Breast epithelium (tissue), 4 donors: ENCODE measurements at regions not wholly inside any gene's neighbourhood (a gene's known extent, or its start where the extent isn't known, plus 50 kb on each side); places are given as distances from the start of the nearest gene placed in this dataset.

Source experiments
- DNase-seq, 2 donors: peaks; one replicate each; pipeline ENCODE4 v3.0.0-alpha.2; 2019; ENCODE audit warnings: low spot score in 2 of 2
- H3K27ac ChIP-seq, 2 donors: fragments of 200-600 bp; sonication (generic) in 1 of 2; one replicate each; pipeline ENCODE4 v1.5.1; 2016 to 2019; ENCODE audit warnings: mild to moderate bottlenecking in 1 of 2
- H3K27me3 ChIP-seq, 2 donors: fragments of 200-600 bp; sonication (generic) in 1 of 2; one replicate each; pipeline versions ENCODE4 v1.5.1 to v1.6.0; 2017 to 2019; ENCODE audit warnings: control low read depth in 1 of 2, mild to moderate bottlenecking in 1 of 2
- H3K36me3 ChIP-seq: fragments of 200-600 bp; one replicate; pipeline ENCODE4 v1.5.1; 2019
- H3K4me1 ChIP-seq, 2 donors: fragments of 200-600 bp; sonication (generic); one replicate each; pipeline ENCODE4 v1.5.1; 2016 to 2019; ENCODE audit warnings: control low read depth in 1 of 2
- H3K4me3 ChIP-seq, 3 donors: fragments of 200-600 bp; sonication (generic); 1 replicate in 2 of 3; 2 replicates in 1 of 3; pipeline ENCODE4 v1.5.1; 2016 to 2019; ENCODE audit warnings: mild to moderate bottlenecking in 3 of 3, moderate library complexity in 2 of 3
- H3K9me3 ChIP-seq, 2 donors: fragments of 200-600 bp; sonication (generic) in 1 of 2; one replicate each; pipeline ENCODE4 v1.5.1; 2016 to 2019; ENCODE audit warnings: control low read depth in 1 of 2
- CTCF ChIP-seq, 3 donors: fragments of 450-650 bp; IDR thresholded peaks; one replicate each; pipeline ENCODE4 v1.5.1; 2016 to 2017; ENCODE audit warnings: antibody characterized with exemption in 3 of 3, mild to moderate bottlenecking in 3 of 3, moderate library complexity in 3 of 3
- POLR2A ChIP-seq: fragments of 450-650 bp; IDR thresholded peaks from one replicate; pipeline ENCODE4 v1.6.1; 2016; ENCODE audit warnings: antibody characterized with exemption, mild to moderate bottlenecking, moderate library complexity
- POLR2AphosphoS5 ChIP-seq, 3 donors: sonication (generic); formaldehyde crosslinking; IDR thresholded peaks; one replicate each; pipeline ENCODE4 v1.6.1; 2017; ENCODE audit warnings: antibody characterized with exemption in 3 of 3
- intact Hi-C: fragments of 100-400 bp; cut with DNase I; formaldehyde crosslinking; loops from one replicate; pipeline ENCODE4 v1.15.1; 2023; ENCODE audit warnings: low total_unique reads

- Histone ChIP-seq H3K36me3 (no peaks in the 10 kb centered on the region), H3K4me1 (no peaks in the 10 kb centered on the region), H3K27ac (no peak overlapping the region), H3K4me3 (no peak overlapping the region), H3K27me3 (peaks cover 0 to 3% of the 10 kb centered on the region in 2 donors), H3K9me3 (no peaks in the 10 kb centered on the region)
- no peak for TF ChIP-seq POLR2AphosphoS5 (IDR thresholded peaks at IDR 0.05)
- no peak for TF ChIP-seq CTCF (IDR thresholded peaks at IDR 0.05)
- no peak for TF ChIP-seq POLR2A
- intact Hi-C loops = no loop called here
- DNase-seq = no peak
These were observed 53.0 kb upstream of the SHISA3 start for GRCh38 chr4:42344309-42344708.

- H3K27me3 ChIP-seq = peaks cover 0 to 3% of the 10 kb centered on the region in 2 donors
- no peak for TF ChIP-seq POLR2A
- no peak for TF ChIP-seq CTCF (IDR thresholded peaks at IDR 0.05)
- no peak for TF ChIP-seq POLR2AphosphoS5 (IDR thresholded peaks at IDR 0.05)
- H3K36me3 ChIP-seq = no peaks in the 10 kb centered on the region
- intact Hi-C loops = no loop called here
- no peaks in the 10 kb centered on the region for H3K9me3 ChIP-seq
- no peak overlapping the region for H3K27ac ChIP-seq
- no peak overlapping the region for H3K4me3 ChIP-seq
- H3K4me1 ChIP-seq = no peaks in the 10 kb centered on the region
- no peak for DNase-seq
These were observed 52.5 kb upstream of the SHISA3 start for GRCh38 chr4:42344749-42345148.

GRCh38 chr4:42345962-42346544 is 51.2 kb upstream of the SHISA3 start:
- Histone ChIP-seq H3K27ac (no peak overlapping the region), H3K9me3 (no peaks in the 10 kb centered on the region), H3K4me1 (no peaks in the 10 kb centered on the region), H3K36me3 (no peaks in the 10 kb centered on the region), H3K27me3 (peaks cover 0 to 3% of the 10 kb centered on the region in 2 donors), H3K4me3 (no peak overlapping the region)
- DNase-seq = no peak
- TF ChIP-seq CTCF (IDR thresholded peaks at IDR 0.05) (no peak), POLR2A (no peak), POLR2AphosphoS5 (IDR thresholded peaks at IDR 0.05) (no peak)
- intact Hi-C loops = no loop called here

- TF ChIP-seq POLR2A (no peak), POLR2AphosphoS5 (IDR thresholded peaks at IDR 0.05) (no peak), CTCF (IDR thresholded peaks at IDR 0.05) (no peak)
- Histone ChIP-seq H3K9me3 (no peaks in the 10 kb centered on the region), H3K36me3 (no peaks in the 10 kb centered on the region), H3K27ac (no peak overlapping the region), H3K4me3 (no peak overlapping the region), H3K4me1 (no peaks in the 10 kb centered on the region), H3K27me3 (peaks cover 0 to 3% of the 10 kb centered on the region in 2 donors)
- intact Hi-C loops = no loop called here
- no peak for DNase-seq
These were observed 50.2 kb upstream of the SHISA3 start for GRCh38 chr4:42347076-42347475.
